ENCODE measurements at regions not wholly inside any gene's neighbourhood (a gene's known extent, or its start where the extent isn't known, plus 50 kb on each side); places are given as distances from the start of the nearest gene placed in this dataset.

- no peak overlapping the region for H3K9ac ChIP-seq (ENCODE audit: low read length)
- H3K27me3 ChIP-seq (ENCODE audit: insufficient read depth, low read depth, low read length): no peaks in the 10 kb centered on the region
- H4K20me1 ChIP-seq (ENCODE audit: insufficient read depth): no peaks in the 10 kb centered on the region
- H3K79me2 ChIP-seq (replicated peaks; ENCODE audit: insufficient read depth, low read length): no peaks in the 10 kb centered on the region
- no peak overlapping the region for H3K27ac ChIP-seq (ENCODE audit: low read length)
- H3K4me2 ChIP-seq (ENCODE audit: low read length): no peak overlapping the region
- H2AFZ ChIP-seq (ENCODE audit: low read depth, low read length): no peak overlapping the region
- no peaks in the 10 kb centered on the region for H3K36me3 ChIP-seq (ENCODE audit: insufficient read depth, low read length)
- H3K9me3 ChIP-seq (ENCODE audit: low read length): no peaks in the 10 kb centered on the region
- TF ChIP-seq EZH2 (IDR thresholded peaks at IDR 0.05; ENCODE audit: borderline replicate concordance, insufficient read depth, low read length, poor library complexity, severe bottlenecking): no peak
- TF ChIP-seq REST (IDR thresholded peaks at IDR 0.05; ENCODE audit: borderline replicate concordance): no peak
- no peak for TF ChIP-seq RAD21 (conservative IDR thresholded peaks at IDR 0.05)
- no peak for TF ChIP-seq SMC3 (conservative IDR thresholded peaks at IDR 0.05; ENCODE audit: poor library complexity)
- no peak for TF ChIP-seq TAF1 (IDR thresholded peaks at IDR 0.05; ENCODE audit: low read depth)
- TF ChIP-seq MXI1 (conservative IDR thresholded peaks at IDR 0.05; ENCODE audit: poor library complexity, severe bottlenecking): no peak
- no peak for TF ChIP-seq POLR2AphosphoS5 (IDR thresholded peaks at IDR 0.05)
- no peak for TF ChIP-seq EP300 (conservative IDR thresholded peaks at IDR 0.05; ENCODE audit: poor library complexity, severe bottlenecking)
- no peak for TF ChIP-seq CTCF (IDR thresholded peaks at IDR 0.05; ENCODE audit: poor library complexity, severe bottlenecking)
- no peaks in the 10 kb centered on the region for H3K9me2 ChIP-seq (ENCODE audit: insufficient read depth, low read length)
- no peak overlapping the region for H3K4me3 ChIP-seq (ENCODE audit: low read length)
- H3F3A ChIP-seq (ENCODE audit: insufficient read depth, low read length, poor library complexity, severe bottlenecking): no peaks in the 10 kb centered on the region
Observed at GRCh38 chr15:80317389-80318182, 65.6 kb upstream of the CTXND1 start.

- Histone ChIP-seq H3K9me3 (ENCODE audit: low read length) (no peaks in the 10 kb centered on the region), H3K36me3 (ENCODE audit: insufficient read depth, low read length) (no peaks in the 10 kb centered on the region), H3K4me2 (ENCODE audit: low read length) (no peak overlapping the region), H3K27me3 (ENCODE audit: insufficient read depth, low read depth, low read length) (no peaks in the 10 kb centered on the region), H2AFZ (ENCODE audit: low read depth, low read length) (no peak overlapping the region), H3K4me3 (ENCODE audit: low read length) (no peak overlapping the region), H3K79me2 (replicated peaks; ENCODE audit: insufficient read depth, low read length) (no peaks in the 10 kb centered on the region), H3K9me2 (ENCODE audit: insufficient read depth, low read length) (no peaks in the 10 kb centered on the region), H3K9ac (ENCODE audit: low read length) (no peak overlapping the region), H3K27ac (ENCODE audit: low read length) (no peak overlapping the region), H3F3A (ENCODE audit: insufficient read depth, low read length, poor library complexity, severe bottlenecking) (no peaks in the 10 kb centered on the region), H4K20me1 (ENCODE audit: insufficient read depth) (no peaks in the 10 kb centered on the region)
- no peak for TF ChIP-seq POLR2AphosphoS5 (IDR thresholded peaks at IDR 0.05)
- TF ChIP-seq TAF1 (IDR thresholded peaks at IDR 0.05; ENCODE audit: low read depth): no peak
- TF ChIP-seq REST (IDR thresholded peaks at IDR 0.05; ENCODE audit: borderline replicate concordance): no peak
- TF ChIP-seq RAD21 (conservative IDR thresholded peaks at IDR 0.05): no peak
- TF ChIP-seq MXI1 (conservative IDR thresholded peaks at IDR 0.05; ENCODE audit: poor library complexity, severe bottlenecking): no peak
- TF ChIP-seq EP300 (conservative IDR thresholded peaks at IDR 0.05; ENCODE audit: poor library complexity, severe bottlenecking): no peak
- no peak for TF ChIP-seq EZH2 (IDR thresholded peaks at IDR 0.05; ENCODE audit: borderline replicate concordance, insufficient read depth, low read length, poor library complexity, severe bottlenecking)
- TF ChIP-seq SMC3 (conservative IDR thresholded peaks at IDR 0.05; ENCODE audit: poor library complexity): no peak
- no peak for TF ChIP-seq CTCF (IDR thresholded peaks at IDR 0.05; ENCODE audit: poor library complexity, severe bottlenecking)
Observed at GRCh38 chr15:80321853-80322252, 69.8 kb upstream of the CTXND1 start.

Data from neural cell (in vitro differentiated cells).